B cell (primary cell): ENCODE measurements at regions not wholly inside any gene's neighbourhood (a gene's known extent, or its start where the extent isn't known, plus 50 kb on each side); places are given as distances from the start of the nearest gene placed in this dataset.

Experiments used
- ATAC-seq: fragments of 200-7000 bp; cut with Tn5 transposase; one replicate; pipeline ENCODE4 v1.10.0; 2021; ENCODE audit warnings: low read depth, mild to moderate bottlenecking, moderate number of reproducible peaks, moderate library complexity
- CTCF ChIA-PET: fragments of 350-600 bp; sonication (Branson Sonifier 250); formaldehyde crosslinking; loops from one replicate; lab custom pipeline; 2021; ENCODE audit warnings: antibody characterized with exemption, inconsistent platforms; lab: Charles Lee
- POLR2A ChIA-PET: fragments of 350-600 bp; sonication (Branson Sonifier 250); formaldehyde crosslinking; loops from one replicate; lab custom pipeline; 2021; ENCODE audit warnings: antibody characterized with exemption; lab: Charles Lee
- DNase-seq: peaks from one replicate; pipeline ENCODE4 v3.0.0; 2013
- H2AFZ ChIP-seq: 2 replicates; pipeline ENCODE4 v1.6.1; 2012; ENCODE audit warnings: mild to moderate bottlenecking, low read depth, low read length; ENCODE audit not compliant: insufficient read depth, poor library complexity, severe bottlenecking
- H3K27ac ChIP-seq, 2 donors: 1 replicate in 1 of 2; 2 replicates in 1 of 2; pipeline ENCODE4 v1.5.1; 2012 to 2013; ENCODE audit warnings: low read length in 2 of 2, mild to moderate bottlenecking in 2 of 2, moderate library complexity in 1 of 2
- H3K27me3 ChIP-seq, 4 experiments: fragments of 200-600 bp in 1 of 4; sonication (generic) in 1 of 4; replicated peaks in 1 of 4; 1 replicate in 2 of 4; 2 replicates in 2 of 4; pipeline versions ENCODE4 v1.6.1 to v1.7.0; 2013 to 2016; ENCODE audit warnings: low read length in 3 of 4, mild to moderate bottlenecking in 2 of 4, mixed read lengths in 1 of 4, moderate library complexity in 1 of 4; ENCODE audit not compliant: insufficient read depth in 4 of 4, control insufficient read depth in 3 of 4; ENCODE audit errors: control extremely low read depth in 1 of 4
- H3K36me3 ChIP-seq, 2 experiments: replicated peaks in 1 of 2; 1 replicate in 1 of 2; 2 replicates in 1 of 2; pipeline versions ENCODE4 v1.6.1 to v1.7.1; 2013; ENCODE audit warnings: low read length in 1 of 2; ENCODE audit not compliant: insufficient read depth in 2 of 2, control insufficient read depth in 1 of 2; ENCODE audit errors: control extremely low read depth in 1 of 2, extremely low read depth in 1 of 2
- H3K4me1 ChIP-seq, 2 donors: fragments of 200-600 bp in 1 of 2; sonication (generic) in 1 of 2; 1 replicate in 1 of 2; 2 replicates in 1 of 2; pipeline versions ENCODE4 v1.5.1 to v1.6.1; 2013 to 2017; ENCODE audit warnings: low read length in 2 of 2; ENCODE audit not compliant: control insufficient read depth in 2 of 2, insufficient read depth in 2 of 2
- H3K4me2 ChIP-seq: replicated peaks from 2 replicates; pipeline ENCODE3; 2012; ENCODE audit warnings: mild to moderate bottlenecking, low read depth, low read length; ENCODE audit not compliant: poor library complexity, severe bottlenecking
- H3K4me3 ChIP-seq, 5 experiments: fragments of 200-600 bp in 1 of 5; sonication (generic) in 1 of 5; 1 replicate in 3 of 5; 2 replicates in 2 of 5; pipeline versions ENCODE4 v1.5.1 to v1.7.0; 2011 to 2016; ENCODE audit warnings: low read length in 4 of 5, mild to moderate bottlenecking in 4 of 5, low read depth in 2 of 5, control low read depth in 1 of 5, moderate library complexity in 1 of 5; ENCODE audit not compliant: insufficient read depth in 1 of 5; ENCODE audit errors: control extremely low read depth in 1 of 5, extremely low read depth in 1 of 5
- H3K79me2 ChIP-seq: fragments of 200-600 bp; sonication (generic); one replicate; pipeline ENCODE4 v1.6.0; 2016; ENCODE audit warnings: low read length; ENCODE audit not compliant: control insufficient read depth, insufficient read depth
- H3K9ac ChIP-seq: fragments of 200-600 bp; sonication (generic); 2 replicates; pipeline ENCODE4 v1.6.1; 2017; ENCODE audit warnings: mild to moderate bottlenecking, low read length, moderate library complexity
- H3K9me3 ChIP-seq, 3 donors: one replicate each; pipeline versions ENCODE4 v1.6.1 to v1.7.1; 2013; ENCODE audit warnings: low read length in 2 of 3; ENCODE audit not compliant: control insufficient read depth in 2 of 3, insufficient read depth in 1 of 3; ENCODE audit errors: control extremely low read depth in 1 of 3
- H4K20me1 ChIP-seq: 2 replicates; pipeline ENCODE4 v1.6.0; 2012; ENCODE audit warnings: mild to moderate bottlenecking, low read length; ENCODE audit not compliant: insufficient read depth, control insufficient read depth, poor library complexity, severe bottlenecking
- H3K27ac Mint-ChIP-seq: one replicate; pipeline ENCODE4 v1.8.0; 2021; ENCODE audit warnings: mixed read lengths
- H3K27me3 Mint-ChIP-seq: one replicate; pipeline ENCODE4 v1.8.0; 2021; ENCODE audit warnings: mixed read lengths
- H3K4me1 Mint-ChIP-seq: one replicate; pipeline ENCODE4 v1.8.0; 2021; ENCODE audit warnings: mixed read lengths
- H3K4me3 Mint-ChIP-seq: one replicate; pipeline ENCODE4 v1.8.0; 2021; ENCODE audit warnings: mixed read lengths
- H3K9me3 Mint-ChIP-seq: one replicate; pipeline ENCODE4 v1.8.0; 2022; ENCODE audit warnings: mixed read lengths; ENCODE audit not compliant: insufficient read depth
- EZH2 ChIP-seq: IDR thresholded peaks from 2 replicates; pipeline ENCODE4 v1.6.1; 2012; ENCODE audit warnings: borderline replicate concordance, low read depth, mild to moderate bottlenecking, moderate library complexity, low read length; ENCODE audit not compliant: insufficient read depth, poor library complexity, severe bottlenecking
- WGBS: methylation state at CpG from one replicate; pipeline ENCODE4 v1.1.5; 2013; ENCODE audit warnings: missing lambda C conversion rate; ENCODE audit not compliant: insufficient coverage; 5-methylcytosine and 5-hydroxymethylcytosine counted together
- intact Hi-C: fragments of 100-400 bp; cut with micrococcal nuclease; formaldehyde crosslinking; loops from one replicate; pipeline ENCODE4 v1.10.0; 2022
- TF ChIP-seq, protein P1 (sequence below): fragments of 200-600 bp; IDR thresholded peaks from one replicate; pipeline ENCODE4 v1.8.0; 2022; ENCODE audit warnings: antibody characterized with exemption, mild to moderate bottlenecking

GRCh38 chr3:72427624-72428023, 420.6 kb downstream of the SHQ1 start:
- peaks cover 91% of the 10 kb centered on the region for H4K20me1 ChIP-seq
- ATAC-seq: no peak

More at GRCh38 chr3:72427624-72428023, 420.6 kb downstream of the SHQ1 start:
- intact Hi-C loops: loop anchor here (2.0 to 5.0 kb wide), 2 partner anchors 19 to 55 kb away; partner anchors contain the start of gene RYBP
- H3K4me2 ChIP-seq: peak overlapping the region; percentile 45
- peak overlapping the region; percentile 34 for H3K9ac ChIP-seq
- peak overlapping the region in 2 of 5 experiments; percentile 24 to 30 for H3K4me3 ChIP-seq
- H3K27me3 ChIP-seq: no peaks in the 10 kb centered on the region
- H3K27ac Mint-ChIP-seq: peak overlapping the region; percentile 23
- no peak for TF ChIP-seq EZH2
- TF ChIP-seq, protein P1, sequence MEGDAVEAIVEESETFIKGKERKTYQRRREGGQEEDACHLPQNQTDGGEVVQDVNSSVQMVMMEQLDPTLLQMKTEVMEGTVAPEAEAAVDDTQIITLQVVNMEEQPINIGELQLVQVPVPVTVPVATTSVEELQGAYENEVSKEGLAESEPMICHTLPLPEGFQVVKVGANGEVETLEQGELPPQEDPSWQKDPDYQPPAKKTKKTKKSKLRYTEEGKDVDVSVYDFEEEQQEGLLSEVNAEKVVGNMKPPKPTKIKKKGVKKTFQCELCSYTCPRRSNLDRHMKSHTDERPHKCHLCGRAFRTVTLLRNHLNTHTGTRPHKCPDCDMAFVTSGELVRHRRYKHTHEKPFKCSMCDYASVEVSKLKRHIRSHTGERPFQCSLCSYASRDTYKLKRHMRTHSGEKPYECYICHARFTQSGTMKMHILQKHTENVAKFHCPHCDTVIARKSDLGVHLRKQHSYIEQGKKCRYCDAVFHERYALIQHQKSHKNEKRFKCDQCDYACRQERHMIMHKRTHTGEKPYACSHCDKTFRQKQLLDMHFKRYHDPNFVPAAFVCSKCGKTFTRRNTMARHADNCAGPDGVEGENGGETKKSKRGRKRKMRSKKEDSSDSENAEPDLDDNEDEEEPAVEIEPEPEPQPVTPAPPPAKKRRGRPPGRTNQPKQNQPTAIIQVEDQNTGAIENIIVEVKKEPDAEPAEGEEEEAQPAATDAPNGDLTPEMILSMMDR: no peak
- H2AFZ ChIP-seq: no peak overlapping the region
- H3K27me3 Mint-ChIP-seq: no peaks in the 10 kb centered on the region
- POLR2A ChIA-PET: no interaction called here
- H3K9me3 ChIP-seq: peaks cover 0 to 10% (median under 1%) of the 10 kb centered on the region in 3 donors
- H3K4me3 Mint-ChIP-seq: peak overlapping the region; percentile 77
- CTCF ChIA-PET: interaction anchor here (0.6 to 1.5 kb wide), 4 partner anchors 9 to 553 kb away, joined by 3 to 4 read pairs (median 3); no protein-coding TSS in a partner anchor
- H3K79me2 ChIP-seq: peaks cover 97% of the 10 kb centered on the region
- H3K9me3 Mint-ChIP-seq: peaks cover under 1% of the 10 kb centered on the region
- H3K27ac ChIP-seq: no peak overlapping the region
- WGBS: 81% methylated on average over 3 of the region's 6 CpGs
- no peak for DNase-seq
- peaks cover 0 to 5% of the 10 kb centered on the region in 2 experiments for H3K36me3 ChIP-seq
- peaks cover 17 to 53% of the 10 kb centered on the region in 2 donors for H3K4me1 ChIP-seq
- peaks cover 68% of the 10 kb centered on the region for H3K4me1 Mint-ChIP-seq
